ENCODE measurements at regions not wholly inside any gene's neighbourhood (a gene's known extent, or its start where the extent isn't known, plus 50 kb on each side); places are given as distances from the start of the nearest gene placed in this dataset.

- intact Hi-C loops (cut with DNase I): no loop called here
- Histone ChIP-seq H3K36me3 (no peaks in the 10 kb centered on the region), H3K4me3 (no peak overlapping the region), H3K27me3 (no peaks in the 10 kb centered on the region), H3K27ac (no peak overlapping the region), H3K9me3 (peaks cover 0 to 16% (median 0%) of the 10 kb centered on the region in 12 donors), H3K4me1 (no peaks in the 10 kb centered on the region)
- 86 to 98% (median 96%) methylated on average over 1 of the region's 1 CpG for WGBS, 4 donors
- DNase-seq (no peak), ATAC-seq (no peak)
- no peak for TF ChIP-seq POLR2A (IDR thresholded peaks at IDR 0.05)
- TF ChIP-seq, protein P1, sequence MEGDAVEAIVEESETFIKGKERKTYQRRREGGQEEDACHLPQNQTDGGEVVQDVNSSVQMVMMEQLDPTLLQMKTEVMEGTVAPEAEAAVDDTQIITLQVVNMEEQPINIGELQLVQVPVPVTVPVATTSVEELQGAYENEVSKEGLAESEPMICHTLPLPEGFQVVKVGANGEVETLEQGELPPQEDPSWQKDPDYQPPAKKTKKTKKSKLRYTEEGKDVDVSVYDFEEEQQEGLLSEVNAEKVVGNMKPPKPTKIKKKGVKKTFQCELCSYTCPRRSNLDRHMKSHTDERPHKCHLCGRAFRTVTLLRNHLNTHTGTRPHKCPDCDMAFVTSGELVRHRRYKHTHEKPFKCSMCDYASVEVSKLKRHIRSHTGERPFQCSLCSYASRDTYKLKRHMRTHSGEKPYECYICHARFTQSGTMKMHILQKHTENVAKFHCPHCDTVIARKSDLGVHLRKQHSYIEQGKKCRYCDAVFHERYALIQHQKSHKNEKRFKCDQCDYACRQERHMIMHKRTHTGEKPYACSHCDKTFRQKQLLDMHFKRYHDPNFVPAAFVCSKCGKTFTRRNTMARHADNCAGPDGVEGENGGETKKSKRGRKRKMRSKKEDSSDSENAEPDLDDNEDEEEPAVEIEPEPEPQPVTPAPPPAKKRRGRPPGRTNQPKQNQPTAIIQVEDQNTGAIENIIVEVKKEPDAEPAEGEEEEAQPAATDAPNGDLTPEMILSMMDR (IDR thresholded peaks at IDR 0.05): no peak
These were observed 789.8 kb upstream of the PCDH9 start for GRCh38 chr13:68019901-68020300.

- Histone ChIP-seq H3K4me3 (no peak overlapping the region), H3K4me1 (no peaks in the 10 kb centered on the region), H3K36me3 (no peaks in the 10 kb centered on the region), H3K27me3 (no peaks in the 10 kb centered on the region), H3K27ac (no peak overlapping the region), H3K9me3 (peaks cover 0 to 9% (median 0%) of the 10 kb centered on the region in 12 donors)
- DNase-seq: no peak
- intact Hi-C loops (cut with DNase I): no loop called here
- TF ChIP-seq, protein P1 (IDR thresholded peaks at IDR 0.05): no peak
- no peak for TF ChIP-seq POLR2A (IDR thresholded peaks at IDR 0.05)
- 79 to 89% (median 82%) methylated on average over 3 of the region's 3 CpGs for WGBS, 4 donors
- no peak for ATAC-seq
These were observed 779.4 kb upstream of the PCDH9 start for GRCh38 chr13:68009546-68009945.

- H3K4me1 ChIP-seq: no peaks in the 10 kb centered on the region
- H3K27me3 ChIP-seq: no peaks in the 10 kb centered on the region
- no peak for ATAC-seq
- no peaks in the 10 kb centered on the region for H3K36me3 ChIP-seq
- H3K9me3 ChIP-seq: peaks cover 0 to 14% (median 0%) of the 10 kb centered on the region in 12 donors
- TF ChIP-seq, protein P1 (IDR thresholded peaks at IDR 0.05): no peak
- no peak for TF ChIP-seq POLR2A (IDR thresholded peaks at IDR 0.05)
- no peak overlapping the region for H3K27ac ChIP-seq
- H3K4me3 ChIP-seq: no peak overlapping the region
- WGBS, 4 donors: 70 to 80% (median 76%) methylated on average over 1 of the region's 1 CpG
- intact Hi-C loops (cut with DNase I): no loop called here
- no peak for DNase-seq
These were observed 777.4 kb upstream of the PCDH9 start for GRCh38 chr13:68007576-68007975.

DNA sequence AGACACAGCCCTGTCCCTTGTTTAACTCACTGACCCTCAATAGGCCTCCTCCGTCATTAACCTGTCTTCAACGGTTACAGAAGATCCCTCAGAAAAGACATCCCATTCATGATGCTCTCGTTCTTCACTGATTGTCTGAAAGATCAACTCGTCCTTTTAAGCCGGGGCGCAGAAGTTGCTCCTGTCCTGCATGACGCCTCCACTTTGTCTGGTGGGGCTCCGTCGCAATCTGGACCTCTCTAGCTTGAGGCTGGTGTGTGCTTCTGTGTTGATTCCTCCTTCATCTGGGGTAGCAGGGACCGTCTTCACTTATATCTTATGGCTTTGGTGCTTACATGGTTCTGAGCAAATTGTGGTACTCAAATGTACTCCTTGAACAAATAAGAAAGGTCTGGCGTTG, 766.0 kb upstream of the PCDH9 start:
- Histone ChIP-seq H3K27me3 (no peaks in the 10 kb centered on the region), H3K9me3 (peaks cover 0 to 9% (median 0%) of the 10 kb centered on the region in 12 donors), H3K36me3 (no peaks in the 10 kb centered on the region), H3K4me3 (no peak overlapping the region), H3K27ac (no peak overlapping the region), H3K4me1 (no peaks in the 10 kb centered on the region)
- 87 to 91% (median 90%) methylated on average over 11 of the region's 11 CpGs for WGBS, 4 donors
- no peak for DNase-seq
- TF ChIP-seq, protein P1 (IDR thresholded peaks at IDR 0.05): no peak
- TF ChIP-seq POLR2A (IDR thresholded peaks at IDR 0.05): no peak
- intact Hi-C loops (cut with DNase I): no loop called here
- ATAC-seq: no peak

All from heart left ventricle (tissue), 16 donors.